ENCODE measurements at regions not wholly inside any gene's neighbourhood (a gene's known extent, or its start where the extent isn't known, plus 50 kb on each side); places are given as distances from the start of the nearest gene placed in this dataset.

DNA sequence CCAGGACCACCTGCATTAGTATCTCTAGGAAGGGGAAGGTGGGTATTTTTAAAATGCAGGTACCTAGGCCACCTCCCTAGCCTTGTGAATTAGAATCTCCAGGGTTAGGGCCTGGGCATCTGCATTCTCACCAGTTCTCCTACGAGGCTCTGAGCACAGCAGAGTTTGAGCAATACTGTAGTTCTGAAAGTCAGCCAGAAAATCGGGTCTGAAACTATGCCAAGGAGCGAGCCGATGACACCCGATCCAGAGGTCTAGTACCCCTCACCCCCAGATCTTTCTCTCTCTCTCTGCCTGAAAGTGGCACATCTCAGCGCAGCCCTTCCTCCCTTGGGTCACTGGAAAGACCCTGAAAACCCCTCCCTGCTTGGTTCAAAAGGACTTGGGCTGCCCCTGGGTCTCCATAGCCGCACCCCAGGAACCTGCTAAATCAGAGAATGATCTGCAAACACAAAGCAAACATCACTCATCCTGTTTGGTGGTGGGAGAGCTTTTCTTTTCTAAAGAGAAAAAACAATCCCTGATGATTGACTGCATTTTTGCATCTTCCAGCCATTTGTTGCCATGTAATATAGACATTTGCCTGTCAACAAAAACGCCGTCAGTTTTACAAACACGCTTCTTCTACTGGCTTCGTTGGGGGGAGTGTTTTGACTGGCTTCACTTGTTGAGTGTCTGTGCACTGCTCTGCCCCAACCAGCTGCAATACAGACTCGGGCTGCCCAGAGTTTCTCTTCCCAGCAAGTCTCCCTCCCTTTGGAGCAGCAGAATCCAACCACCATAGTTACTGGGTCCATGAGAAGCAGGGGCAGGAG, 229.9 kb downstream of the MN1 start:
- Histone ChIP-seq H3K36me3 (replicated peaks in 1 of 2) (no peaks in the 10 kb centered on the region), H3K4me1 (replicated peaks in 1 of 2) (no peaks in the 10 kb centered on the region), H3K27ac (no peak overlapping the region), H3K4me3 (no peak overlapping the region), H3K27me3 (peaks cover 22% of the 10 kb centered on the region), H3K9me3 (replicated peaks in 1 of 3) (no peaks in the 10 kb centered on the region)
- no peak for DNase-seq
- intact Hi-C loops (cut with DNase I), result no loop called here
- WGBS, 4 donors, result 61 to 77% (median 70%) methylated on average over 7 to 12 of the region's 12 CpGs
- TF ChIP-seq POLR2A (IDR thresholded peaks at IDR 0.05) (no peak), CTCF (IDR thresholded peaks at IDR 0.05) (no peak)

GRCh38 chr22:27572278-27572666, 229.3 kb downstream of the MN1 start:
- Histone ChIP-seq H3K27me3 (peaks cover 22% of the 10 kb centered on the region), H3K9me3 (replicated peaks in 1 of 3) (no peaks in the 10 kb centered on the region), H3K4me1 (replicated peaks in 1 of 2) (no peaks in the 10 kb centered on the region), H3K4me3 (no peak overlapping the region), H3K27ac (no peak overlapping the region), H3K36me3 (replicated peaks in 1 of 2) (no peaks in the 10 kb centered on the region)
- DNase-seq, result no peak
- no peak for TF ChIP-seq POLR2A (IDR thresholded peaks at IDR 0.05)
- no peak for TF ChIP-seq CTCF (IDR thresholded peaks at IDR 0.05)
- intact Hi-C loops (cut with DNase I), result no loop called here
- 89 to 97% (median 92%) methylated on average over 2 of the region's 2 CpGs for WGBS, 4 donors

GRCh38 chr22:27573280-27574001, 228.1 kb downstream of the MN1 start:
- H3K4me3 ChIP-seq, result no peak overlapping the region
- intact Hi-C loops (cut with DNase I), result no loop called here
- H3K36me3 ChIP-seq (replicated peaks in 1 of 2), result no peaks in the 10 kb centered on the region
- no peak for DNase-seq
- WGBS, 4 donors, result 21 to 34% (median 25%) methylated on average over 19 to 22 of the region's 22 CpGs
- H3K4me1 ChIP-seq (replicated peaks in 1 of 2), result no peaks in the 10 kb centered on the region
- peaks cover 22% of the 10 kb centered on the region for H3K27me3 ChIP-seq
- no peak overlapping the region for H3K27ac ChIP-seq
- H3K9me3 ChIP-seq (replicated peaks in 1 of 3), result no peaks in the 10 kb centered on the region
- TF ChIP-seq POLR2A (IDR thresholded peaks at IDR 0.05) (no peak), CTCF (IDR thresholded peaks at IDR 0.05) (no peak)

DNA sequence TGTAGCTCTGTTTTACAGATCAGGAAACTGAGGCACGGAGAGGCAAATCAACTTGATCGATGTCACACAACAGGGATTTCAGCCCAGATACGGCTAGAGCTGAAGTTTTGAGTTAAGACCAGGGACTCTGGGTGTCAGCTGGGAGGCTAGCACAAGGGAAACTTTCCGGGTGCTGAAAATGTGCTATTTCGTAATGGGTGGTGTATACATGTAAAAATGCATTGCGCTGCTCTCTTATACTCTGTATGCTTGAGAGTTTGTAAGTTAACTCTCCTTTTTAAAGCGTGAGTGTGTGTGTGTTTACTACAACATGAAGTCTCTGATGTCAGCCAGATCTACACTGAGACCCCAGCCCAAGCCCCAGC, 227.6 kb downstream of the MN1 start:
- Histone ChIP-seq H3K9me3 (replicated peaks in 1 of 3) (no peaks in the 10 kb centered on the region), H3K4me3 (no peak overlapping the region)
- WGBS, 4 donors, result 74 to 84% (median 79%) methylated on average over 7 of the region's 7 CpGs

More for the DNA sequence above, 227.6 kb downstream of the MN1 start:
- no peak for DNase-seq
- Histone ChIP-seq H3K27ac (no peak overlapping the region), H3K36me3 (replicated peaks in 1 of 2) (no peaks in the 10 kb centered on the region), H3K27me3 (peaks cover 22% of the 10 kb centered on the region), H3K4me1 (replicated peaks in 1 of 2) (no peaks in the 10 kb centered on the region)
- TF ChIP-seq POLR2A (IDR thresholded peaks at IDR 0.05) (no peak), CTCF (IDR thresholded peaks at IDR 0.05) (no peak)
- intact Hi-C loops (cut with DNase I), result no loop called here

Data from adrenal gland (tissue), 9 donors.